Choroid plexus epithelial cell (primary cell): ENCODE measurements at regions not wholly inside any gene's neighbourhood (a gene's known extent, or its start where the extent isn't known, plus 50 kb on each side); places are given as distances from the start of the nearest gene placed in this dataset.

Experiments
- DNase-seq: peaks from one replicate; pipeline ENCODE4 v3.0.0-alpha.2; 2010; ENCODE audit warnings: low read depth
- H3K4me3 ChIP-seq: 2 replicates; pipeline ENCODE4 v1.5.1; 2011; ENCODE audit warnings: low read depth, mild to moderate bottlenecking, control low read depth, low read length, moderate library complexity
- CTCF ChIP-seq: conservative IDR thresholded peaks from 2 replicates; pipeline ENCODE4 v1.5.1; 2011; ENCODE audit warnings: low read depth, mild to moderate bottlenecking, control low read depth, inconsistent platforms, low read length, moderate library complexity

GRCh38 chr5:3948838-3949237 is 353.2 kb downstream of the IRX1 start:
- no peak for TF ChIP-seq CTCF
- DNase-seq: no peak
- H3K4me3 ChIP-seq: no peak overlapping the region

GRCh38 chr5:3954199-3954598 is 358.6 kb downstream of the IRX1 start:
- no peak for DNase-seq
- H3K4me3 ChIP-seq: no peak overlapping the region
- no peak for TF ChIP-seq CTCF

GRCh38 chr5:3954633-3955032 is 359.0 kb downstream of the IRX1 start:
- TF ChIP-seq CTCF: no peak
- DNase-seq: no peak
- H3K4me3 ChIP-seq: no peak overlapping the region

- DNase-seq: no peak
- TF ChIP-seq CTCF: no peak
- H3K4me3 ChIP-seq: no peak overlapping the region
These were observed 362.0 kb downstream of the IRX1 start for GRCh38 chr5:3957658-3958057.

GRCh38 chr5:3958389-3958788 is 362.8 kb downstream of the IRX1 start:
- no peak overlapping the region for H3K4me3 ChIP-seq
- TF ChIP-seq CTCF: no peak
- DNase-seq: no peak

GRCh38 chr5:3962113-3962512 is 366.5 kb downstream of the IRX1 start:
- DNase-seq: no peak

More at GRCh38 chr5:3962113-3962512, 366.5 kb downstream of the IRX1 start:
- H3K4me3 ChIP-seq: no peak overlapping the region
- no peak for TF ChIP-seq CTCF
